Spleen (tissue), 7 donors: ENCODE measurements at regions not wholly inside any gene's neighbourhood (a gene's known extent, or its start where the extent isn't known, plus 50 kb on each side); places are given as distances from the start of the nearest gene placed in this dataset.

Experiments
- POLR2A ChIP-seq, 3 donors: fragments of 450-650 bp; IDR thresholded peaks; one replicate each; pipeline ENCODE4 v1.5.1; 2017; ENCODE audit warnings: antibody characterized with exemption in 3 of 3, mild to moderate bottlenecking in 1 of 3
- POLR2AphosphoS5 ChIP-seq, 3 donors: sonication (generic); formaldehyde crosslinking; IDR thresholded peaks; one replicate each; pipeline ENCODE4 v1.5.1; 2017; ENCODE audit warnings: antibody characterized with exemption in 3 of 3
- TF ChIP-seq, protein P1 (sequence below), 11 experiments: fragments of 200-600 bp in 7 of 11; fragments of 450-650 bp in 4 of 11; sonication (generic) in 4 of 11; IDR thresholded peaks in 8 of 11; conservative IDR thresholded peaks in 3 of 11; 1 replicate in 7 of 11; 2 replicates in 4 of 11; pipeline versions ENCODE4 v1.4.0 to v1.8.0; 2016 to 2021; ENCODE audit warnings: antibody characterized with exemption in 11 of 11, inconsistent platforms in 4 of 11, mild to moderate bottlenecking in 1 of 11
- donor health status: DM: no; HTN: no; CAD: no; lungs with moderate emphysema.
- donor health status: DM: no; HTN: no; CAD: no.
- donor health status: DM: no; HTN: no; CAD: no.

DNA sequence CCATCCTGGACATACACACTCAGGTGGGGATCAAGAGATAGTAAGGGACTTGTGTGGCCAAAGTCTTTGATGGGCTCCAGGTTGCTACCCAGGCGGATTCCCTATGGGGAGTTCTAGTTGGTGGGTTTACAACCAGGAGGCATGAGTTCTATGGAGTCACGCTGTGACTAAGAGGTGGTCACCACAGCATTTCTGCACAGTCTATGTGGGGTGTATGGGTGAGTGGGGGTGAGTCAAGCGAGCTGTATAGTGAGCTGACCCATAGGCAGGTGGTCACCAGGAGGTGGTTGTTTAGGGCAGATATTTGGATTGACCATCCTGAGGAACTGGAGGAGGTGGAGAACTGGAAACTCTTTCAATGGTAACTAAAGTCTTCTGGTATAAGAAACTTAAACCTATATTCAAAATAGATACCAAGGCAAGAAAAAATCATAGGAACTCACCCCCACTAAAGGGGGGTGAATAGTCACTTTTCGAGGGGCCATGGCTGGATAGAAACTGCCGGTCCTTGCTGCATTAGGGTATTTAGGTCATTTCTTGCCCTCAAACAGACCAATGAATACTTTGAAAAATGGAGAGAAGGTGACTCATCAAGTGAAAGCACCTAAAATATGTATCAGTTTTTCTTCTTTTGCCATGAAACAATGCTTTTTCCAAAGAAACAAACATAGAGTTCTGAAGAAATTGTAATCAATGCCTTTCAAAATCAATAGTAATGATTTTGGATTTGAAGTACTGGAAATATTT lies 84.3 kb upstream of the NRN1 start:
- TF ChIP-seq POLR2AphosphoS5 (IDR thresholded peaks at IDR 0.05) = no peak
- TF ChIP-seq, protein P1, sequence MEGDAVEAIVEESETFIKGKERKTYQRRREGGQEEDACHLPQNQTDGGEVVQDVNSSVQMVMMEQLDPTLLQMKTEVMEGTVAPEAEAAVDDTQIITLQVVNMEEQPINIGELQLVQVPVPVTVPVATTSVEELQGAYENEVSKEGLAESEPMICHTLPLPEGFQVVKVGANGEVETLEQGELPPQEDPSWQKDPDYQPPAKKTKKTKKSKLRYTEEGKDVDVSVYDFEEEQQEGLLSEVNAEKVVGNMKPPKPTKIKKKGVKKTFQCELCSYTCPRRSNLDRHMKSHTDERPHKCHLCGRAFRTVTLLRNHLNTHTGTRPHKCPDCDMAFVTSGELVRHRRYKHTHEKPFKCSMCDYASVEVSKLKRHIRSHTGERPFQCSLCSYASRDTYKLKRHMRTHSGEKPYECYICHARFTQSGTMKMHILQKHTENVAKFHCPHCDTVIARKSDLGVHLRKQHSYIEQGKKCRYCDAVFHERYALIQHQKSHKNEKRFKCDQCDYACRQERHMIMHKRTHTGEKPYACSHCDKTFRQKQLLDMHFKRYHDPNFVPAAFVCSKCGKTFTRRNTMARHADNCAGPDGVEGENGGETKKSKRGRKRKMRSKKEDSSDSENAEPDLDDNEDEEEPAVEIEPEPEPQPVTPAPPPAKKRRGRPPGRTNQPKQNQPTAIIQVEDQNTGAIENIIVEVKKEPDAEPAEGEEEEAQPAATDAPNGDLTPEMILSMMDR (IDR thresholded peaks at IDR 0.05 in 8 of 11, conservative IDR thresholded peaks at IDR 0.05 in 3 of 11) = no peak
- TF ChIP-seq POLR2A (IDR thresholded peaks at IDR 0.05) = no peak
